ENCODE measurements at regions not wholly inside any gene's neighbourhood (a gene's known extent, or its start where the extent isn't known, plus 50 kb on each side); places are given as distances from the start of the nearest gene placed in this dataset.

DNA sequence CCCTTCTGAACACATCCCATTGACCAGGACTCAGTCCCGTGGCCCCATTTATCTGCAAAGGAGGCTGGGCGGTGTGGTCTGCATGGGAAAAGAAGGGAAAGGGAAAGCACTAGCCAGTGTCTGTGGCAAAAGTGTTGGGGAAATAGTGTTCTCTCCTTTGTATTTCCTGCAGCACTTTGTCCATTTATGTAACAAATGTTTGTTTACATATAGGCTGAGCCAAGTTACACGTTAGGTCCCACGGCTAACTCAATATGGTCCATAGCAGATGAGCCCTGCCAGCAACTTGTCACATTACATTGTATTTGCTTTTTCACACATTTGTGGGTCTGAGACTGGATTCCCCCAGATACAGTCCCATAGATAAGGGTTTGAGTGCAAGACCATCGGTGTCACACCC lies 260.5 kb downstream of the MSX2 start:
- H3K27me3 ChIP-seq, result no peaks in the 10 kb centered on the region
- TF ChIP-seq POLR2A (IDR thresholded peaks at IDR 0.05), result no peak
- TF ChIP-seq, protein P1, sequence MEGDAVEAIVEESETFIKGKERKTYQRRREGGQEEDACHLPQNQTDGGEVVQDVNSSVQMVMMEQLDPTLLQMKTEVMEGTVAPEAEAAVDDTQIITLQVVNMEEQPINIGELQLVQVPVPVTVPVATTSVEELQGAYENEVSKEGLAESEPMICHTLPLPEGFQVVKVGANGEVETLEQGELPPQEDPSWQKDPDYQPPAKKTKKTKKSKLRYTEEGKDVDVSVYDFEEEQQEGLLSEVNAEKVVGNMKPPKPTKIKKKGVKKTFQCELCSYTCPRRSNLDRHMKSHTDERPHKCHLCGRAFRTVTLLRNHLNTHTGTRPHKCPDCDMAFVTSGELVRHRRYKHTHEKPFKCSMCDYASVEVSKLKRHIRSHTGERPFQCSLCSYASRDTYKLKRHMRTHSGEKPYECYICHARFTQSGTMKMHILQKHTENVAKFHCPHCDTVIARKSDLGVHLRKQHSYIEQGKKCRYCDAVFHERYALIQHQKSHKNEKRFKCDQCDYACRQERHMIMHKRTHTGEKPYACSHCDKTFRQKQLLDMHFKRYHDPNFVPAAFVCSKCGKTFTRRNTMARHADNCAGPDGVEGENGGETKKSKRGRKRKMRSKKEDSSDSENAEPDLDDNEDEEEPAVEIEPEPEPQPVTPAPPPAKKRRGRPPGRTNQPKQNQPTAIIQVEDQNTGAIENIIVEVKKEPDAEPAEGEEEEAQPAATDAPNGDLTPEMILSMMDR (IDR thresholded peaks at IDR 0.05), result no peak
- H3K36me3 ChIP-seq (replicated peaks in 1 of 2), result no peaks in the 10 kb centered on the region
- no peak for DNase-seq
- H3K4me1 ChIP-seq (replicated peaks in 1 of 2), result no peaks in the 10 kb centered on the region
- no peak overlapping the region for H3K27ac ChIP-seq
- no peaks in the 10 kb centered on the region for H3K9me3 ChIP-seq (replicated peaks in 1 of 3)
- intact Hi-C loops (cut with DNase I), result no loop called here
- WGBS, 4 donors, result 73 to 89% (median 86%) methylated on average over 4 to 5 of the region's 5 CpGs
- no peak overlapping the region for H3K4me3 ChIP-seq

DNA sequence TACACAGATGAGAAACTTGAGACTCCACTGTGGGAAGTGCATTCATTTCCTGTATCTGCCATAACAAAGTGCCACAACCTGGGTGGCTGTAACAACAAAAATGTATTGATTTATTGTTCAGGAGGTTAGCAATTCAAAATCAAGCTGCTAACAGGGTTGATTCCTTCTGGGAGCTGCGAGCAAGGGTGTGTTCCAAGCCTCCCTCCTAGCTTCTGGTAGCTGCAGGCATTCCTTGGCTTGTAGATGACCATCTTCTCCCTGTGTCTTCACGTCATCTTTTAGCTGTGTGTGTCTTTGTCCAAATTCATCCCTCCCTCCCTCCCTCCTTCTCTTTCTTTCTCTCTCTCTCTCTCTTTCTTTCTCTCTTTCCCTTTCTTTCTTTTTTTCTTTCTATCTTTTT lies 258.1 kb downstream of the MSX2 start:
- intact Hi-C loops (cut with DNase I), result no loop called here
- Histone ChIP-seq H3K27ac (no peak overlapping the region), H3K4me3 (no peak overlapping the region), H3K36me3 (replicated peaks in 1 of 2) (no peaks in the 10 kb centered on the region), H3K9me3 (replicated peaks in 1 of 3) (no peaks in the 10 kb centered on the region), H3K27me3 (no peaks in the 10 kb centered on the region), H3K4me1 (replicated peaks in 1 of 2) (no peaks in the 10 kb centered on the region)
- TF ChIP-seq, protein P1 (IDR thresholded peaks at IDR 0.05), result no peak
- no peak for TF ChIP-seq POLR2A (IDR thresholded peaks at IDR 0.05)
- WGBS, 4 donors, result 37 to 61% (median 48%) methylated on average over 2 of the region's 2 CpGs
- no peak for DNase-seq

DNA sequence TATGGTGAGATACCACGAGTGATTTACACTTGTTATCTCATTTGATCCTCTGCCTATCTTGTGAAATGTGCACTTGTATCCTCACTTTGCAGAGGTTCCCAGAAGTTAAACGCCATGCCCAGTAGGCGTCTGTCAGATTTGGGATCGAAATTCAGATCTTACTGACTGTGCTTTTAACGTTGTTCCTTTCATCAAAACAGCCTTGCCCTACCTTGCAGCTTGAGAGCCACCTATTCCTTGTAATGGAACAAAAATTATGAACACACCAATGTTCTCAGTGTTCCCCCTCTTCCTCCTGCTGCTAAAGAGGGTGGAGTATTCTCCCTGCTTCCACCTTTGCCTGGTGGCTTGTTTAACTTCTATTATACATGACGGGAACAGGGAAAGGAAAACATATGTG lies 257.0 kb downstream of the MSX2 start:
- WGBS, 4 donors, result 39 to 49% (median 45%) methylated on average over 6 of the region's 6 CpGs
- H3K9me3 ChIP-seq (replicated peaks in 1 of 3), result no peaks in the 10 kb centered on the region
- H3K27me3 ChIP-seq, result no peaks in the 10 kb centered on the region
- no peak overlapping the region for H3K27ac ChIP-seq
- intact Hi-C loops (cut with DNase I), result no loop called here
- no peak overlapping the region for H3K4me3 ChIP-seq
- no peaks in the 10 kb centered on the region for H3K4me1 ChIP-seq (replicated peaks in 1 of 2)
- no peak for TF ChIP-seq POLR2A (IDR thresholded peaks at IDR 0.05)
- TF ChIP-seq, protein P1 (IDR thresholded peaks at IDR 0.05), result no peak
- H3K36me3 ChIP-seq (replicated peaks in 1 of 2), result no peaks in the 10 kb centered on the region
- DNase-seq, result no peak

DNA sequence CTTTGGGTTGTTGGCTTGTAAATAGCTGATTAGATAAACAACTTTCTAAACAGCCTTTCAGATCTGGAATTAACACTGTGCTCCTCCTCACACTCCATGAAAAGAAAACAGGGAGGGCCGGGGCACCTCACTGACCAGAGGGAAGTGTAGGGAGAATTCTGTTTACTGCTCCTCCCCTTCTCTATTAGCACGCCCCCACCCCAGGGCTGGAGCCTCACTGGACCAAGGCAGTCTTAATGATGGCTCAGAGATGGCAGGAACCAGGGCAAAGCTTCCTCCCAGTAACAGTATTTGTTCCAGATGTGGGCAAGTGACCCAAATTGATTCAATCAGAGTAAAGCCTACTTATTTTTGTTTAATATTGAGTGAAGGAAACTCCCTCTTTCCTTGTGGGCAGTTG lies 256.6 kb downstream of the MSX2 start:
- Histone ChIP-seq H3K9me3 (replicated peaks in 1 of 3) (no peaks in the 10 kb centered on the region), H3K27ac (no peak overlapping the region), H3K36me3 (replicated peaks in 1 of 2) (no peaks in the 10 kb centered on the region), H3K27me3 (no peaks in the 10 kb centered on the region), H3K4me3 (no peak overlapping the region), H3K4me1 (replicated peaks in 1 of 2) (no peaks in the 10 kb centered on the region)
- WGBS, 4 donors, result 38 to 51% (median 46%) methylated on average over 2 of the region's 2 CpGs
- intact Hi-C loops (cut with DNase I), result no loop called here
- TF ChIP-seq POLR2A (IDR thresholded peaks at IDR 0.05), result no peak
- TF ChIP-seq, protein P1 (IDR thresholded peaks at IDR 0.05), result no peak
- no peak for DNase-seq
